Ammon's horn (tissue), 1 donor: ENCODE measurements at regions not wholly inside any gene's neighbourhood (a gene's known extent, or its start where the extent isn't known, plus 50 kb on each side); places are given as distances from the start of the nearest gene placed in this dataset.
"Not testable (repeated sequence)": the region's sequence is repeated elsewhere in the genome, so short reads cannot be mapped to it uniquely, and the experiment has no call there.

Source experiments
- DNase-seq: peaks from one replicate; pipeline ENCODE4 v3.0.0-alpha.2; 2016; ENCODE audit warnings: low spot score

DNA sequence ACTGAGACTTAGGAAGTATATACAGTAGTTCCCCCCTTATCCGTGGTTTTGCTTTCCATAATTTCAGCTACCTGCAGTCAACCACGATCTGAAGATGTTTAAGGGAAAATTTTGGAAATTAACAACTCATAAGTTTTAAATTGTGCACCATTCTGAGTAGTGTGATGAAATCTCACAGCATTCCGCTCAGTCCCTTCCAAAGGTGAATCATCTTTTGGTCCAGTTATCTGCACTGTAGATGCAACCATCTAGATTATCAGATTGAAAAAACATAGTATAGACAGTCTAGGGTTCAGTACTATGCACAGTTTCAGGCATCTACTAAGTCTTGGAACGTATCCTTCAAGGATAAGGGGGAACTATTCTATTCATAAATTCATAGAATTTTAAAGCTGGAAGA is 109.0 kb downstream of the ANXA3 start:
- DNase-seq: no peak

GRCh38 chr4:78661086-78661690 is 109.6 kb downstream of the ANXA3 start:
- no peak for DNase-seq

DNA sequence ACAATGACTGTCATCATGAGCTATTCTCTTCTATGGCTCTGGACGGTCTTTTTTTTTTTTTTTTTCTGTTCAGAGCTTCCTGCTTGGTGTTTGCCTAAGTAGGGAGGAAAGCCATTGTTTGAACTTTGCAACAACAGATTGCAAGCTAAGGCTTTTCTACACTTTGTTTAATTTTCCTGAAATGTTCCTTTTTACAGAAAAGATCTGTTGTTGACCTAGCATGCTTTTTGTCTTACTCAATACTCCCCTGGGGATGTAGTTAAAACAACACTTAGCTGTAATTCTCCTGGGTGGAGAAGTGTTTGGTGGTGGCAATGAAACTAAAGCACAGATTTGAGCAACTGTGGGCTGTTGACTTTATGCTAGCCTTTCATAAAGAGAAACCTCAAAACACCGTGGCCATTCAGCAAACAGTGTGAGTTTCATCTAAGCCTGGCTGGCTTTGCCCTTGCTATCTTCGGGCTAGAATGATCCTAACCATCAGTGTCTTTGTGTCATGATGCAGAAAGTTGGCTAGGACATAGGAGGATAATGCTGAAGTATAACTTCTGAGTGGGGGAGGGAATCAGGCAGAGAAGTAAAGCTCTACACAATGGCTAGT is 110.5 kb downstream of the ANXA3 start:
- DNase-seq: peak; percentile 30

- no peak for DNase-seq
These were observed 111.1 kb downstream of the ANXA3 start for GRCh38 chr4:78662658-78663057.

- DNase-seq: not testable (repeated sequence)
These were observed 111.9 kb upstream of the BMP2K start for GRCh38 chr4:78664296-78664695.

GRCh38 chr4:78665216-78665770 is 110.9 kb upstream of the BMP2K start:
- DNase-seq: no peak

- DNase-seq: no peak
These were observed 109.3 kb upstream of the BMP2K start for GRCh38 chr4:78666830-78667258.

- no peak for DNase-seq
These were observed 108.8 kb upstream of the BMP2K start for GRCh38 chr4:78667325-78667724.

DNA sequence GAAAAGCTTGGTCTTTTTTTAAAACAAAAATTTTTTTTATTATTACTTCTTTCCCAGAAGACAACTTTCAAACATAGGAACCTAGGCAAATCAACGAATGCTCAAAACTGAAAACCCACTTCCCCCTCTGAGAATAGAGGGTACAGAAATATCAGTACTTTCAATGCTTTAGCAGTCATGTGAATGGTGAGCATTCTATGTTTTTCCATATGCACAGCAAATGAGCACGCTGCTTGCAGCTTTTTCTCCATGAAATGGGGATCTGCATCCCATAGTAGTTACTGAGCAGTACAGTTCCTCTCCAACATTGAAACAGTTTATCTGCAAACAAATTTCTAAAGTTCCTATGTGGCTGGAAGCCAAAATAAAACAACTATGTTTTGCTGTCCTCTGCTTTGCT is 108.4 kb upstream of the BMP2K start:
- DNase-seq: peak; percentile 23

DNA sequence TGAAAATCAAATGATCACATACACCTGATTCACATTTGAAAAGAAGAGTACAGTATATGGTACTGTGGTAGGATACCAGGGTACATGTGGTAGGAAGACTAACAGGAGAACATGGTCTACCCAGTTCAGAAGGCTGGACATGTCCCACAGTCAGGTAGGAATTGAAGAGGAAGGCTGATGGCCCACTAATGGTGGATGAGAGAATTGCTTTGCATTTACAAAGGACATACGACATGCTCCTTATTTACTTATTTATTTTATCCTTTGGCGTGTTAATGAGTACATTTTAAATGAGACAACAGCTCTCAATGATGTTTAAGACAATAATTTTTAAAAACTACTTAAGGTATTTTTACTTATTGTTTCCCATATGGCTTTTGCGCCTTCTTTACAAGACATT is 106.7 kb upstream of the BMP2K start:
- no peak for DNase-seq

- no peak for DNase-seq
These were observed 104.0 kb upstream of the BMP2K start for GRCh38 chr4:78671903-78672815.

DNA sequence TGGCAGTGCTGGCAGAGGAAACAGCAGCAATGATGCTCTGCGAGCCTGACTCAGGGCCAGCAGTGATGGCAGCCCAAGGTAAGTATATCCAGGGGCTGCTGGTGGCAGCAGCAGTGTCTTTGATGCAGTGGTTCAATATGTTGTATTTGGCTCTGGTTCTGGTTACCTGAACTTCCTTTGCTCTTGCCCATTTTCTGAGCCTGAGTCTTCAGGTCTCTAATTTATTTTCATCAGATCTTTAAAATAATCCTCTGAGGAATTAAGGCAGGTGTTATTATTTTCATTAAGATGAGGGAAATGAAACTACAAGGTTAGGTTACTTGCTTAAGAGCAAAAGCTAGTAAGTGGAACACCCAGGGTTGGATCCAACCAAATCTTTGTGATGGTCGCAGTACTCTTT is 102.8 kb upstream of the BMP2K start:
- no peak for DNase-seq

- no peak for DNase-seq
These were observed 100.8 kb upstream of the BMP2K start for GRCh38 chr4:78675325-78675724.

- no peak for DNase-seq
These were observed 94.1 kb upstream of the BMP2K start for GRCh38 chr4:78682070-78682469.

GRCh38 chr4:78683352-78683751 is 92.8 kb upstream of the BMP2K start:
- DNase-seq: no peak

DNA sequence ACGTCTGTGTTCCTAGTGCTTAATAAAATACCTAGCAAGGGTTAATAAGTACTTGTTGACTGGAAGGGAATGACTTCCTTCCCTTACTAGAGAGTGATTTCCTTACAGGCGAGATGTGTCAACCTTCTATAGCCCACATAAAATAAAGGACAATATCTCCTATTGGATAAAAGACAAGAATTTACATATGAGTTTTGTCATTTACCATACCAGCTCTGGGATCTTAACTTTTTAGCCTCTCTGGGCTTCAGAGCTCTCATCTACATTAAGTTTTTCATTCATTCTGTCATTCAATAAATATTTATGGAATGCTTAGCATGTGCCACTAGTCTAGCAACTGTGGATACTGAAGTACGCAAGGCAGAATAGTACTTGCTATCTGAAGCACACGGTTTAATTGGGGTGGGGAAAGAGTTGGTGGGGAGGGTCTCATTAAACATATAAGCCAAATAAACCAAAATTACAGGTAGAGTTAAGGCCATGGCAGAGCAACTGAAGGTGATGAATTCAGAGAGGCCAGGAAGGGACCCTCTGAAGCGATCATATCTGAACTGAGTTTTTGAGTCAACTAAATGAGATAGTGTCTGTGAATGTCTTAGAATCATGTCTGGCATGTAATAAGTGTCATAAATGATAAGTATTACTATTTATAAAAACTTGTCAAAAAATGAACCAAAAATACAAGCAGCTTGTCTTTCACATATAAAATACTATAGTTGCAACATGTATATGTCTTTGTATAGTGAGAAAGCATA is 91.6 kb upstream of the BMP2K start:
- no peak for DNase-seq

GRCh38 chr4:78687818-78688217 is 88.3 kb upstream of the BMP2K start:
- DNase-seq: no peak

- DNase-seq: no peak
These were observed 87.8 kb upstream of the BMP2K start for GRCh38 chr4:78688366-78688765.

DNA sequence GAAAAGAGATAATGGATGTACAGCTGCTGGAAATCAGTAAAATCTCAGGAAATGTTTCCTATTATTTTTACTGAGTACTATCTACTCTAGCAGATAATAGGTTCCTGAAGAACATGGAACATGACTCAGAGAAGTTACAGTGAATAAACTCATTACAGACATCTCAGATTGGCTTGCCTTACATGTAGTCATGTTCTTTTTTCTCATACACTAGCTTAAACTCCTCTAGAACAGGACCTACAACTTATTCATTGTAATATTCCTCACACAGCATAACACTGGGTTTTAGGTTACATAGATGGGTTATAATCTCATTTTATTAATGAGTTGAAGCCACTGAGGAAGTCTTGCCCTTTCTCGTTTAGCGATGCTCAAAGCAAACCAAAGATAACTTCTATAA is 86.9 kb upstream of the BMP2K start:
- no peak for DNase-seq

DNA sequence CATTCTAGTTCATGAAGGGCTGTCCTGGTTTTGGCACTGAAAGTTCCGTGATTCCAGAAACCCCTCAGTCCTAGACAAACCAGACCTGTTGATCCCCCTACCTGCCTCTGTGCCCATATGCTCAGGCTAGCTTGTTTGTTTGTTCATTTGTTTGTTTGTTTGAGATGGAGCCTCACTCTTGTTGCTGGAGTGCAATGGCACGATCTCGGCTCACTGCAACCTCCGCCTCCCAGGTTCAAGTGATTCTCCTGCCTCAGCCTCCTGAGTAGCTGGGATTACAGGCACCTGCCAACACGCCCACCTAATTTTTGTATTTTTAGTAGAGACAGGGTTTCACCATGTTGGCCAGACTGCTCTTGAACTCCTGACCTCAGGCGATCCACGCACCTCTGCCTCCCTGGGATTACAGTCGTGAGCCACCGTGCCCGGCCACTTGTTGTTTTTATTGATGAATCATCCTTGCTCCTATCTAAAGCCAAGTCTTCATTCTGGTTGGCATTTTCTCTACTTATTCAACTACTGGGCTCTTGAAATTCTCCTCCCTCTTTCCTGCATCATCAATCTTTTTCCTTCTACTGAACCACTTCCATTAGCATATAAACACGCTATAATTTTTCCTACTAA is 86.3 kb upstream of the BMP2K start:
- DNase-seq: no peak

DNA sequence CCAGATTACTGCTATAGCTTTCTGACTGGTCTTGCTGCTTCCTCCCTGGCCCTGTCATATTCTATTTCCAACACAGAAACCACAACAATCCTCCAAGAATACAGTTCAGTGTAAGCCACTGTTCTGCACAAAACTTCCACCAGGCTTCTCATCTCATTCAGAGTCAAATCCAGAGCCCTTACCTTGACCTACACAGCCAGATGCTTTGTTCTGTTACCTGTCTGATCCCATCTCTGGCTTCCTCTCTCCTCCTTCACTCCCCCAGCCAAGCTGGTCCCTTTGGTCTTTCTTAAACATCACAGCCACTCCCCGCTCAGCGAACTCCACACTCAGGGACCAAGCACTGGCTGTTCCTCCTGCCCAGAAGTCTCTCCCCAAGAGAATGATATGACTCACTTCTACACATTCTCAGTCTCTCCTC is 84.8 kb upstream of the BMP2K start:
- DNase-seq: peak; percentile 22
